Activated T-helper 1 cell treated with anti-CD3 and anti-CD28 coated beads, Interleukin-12 subunit alpha, Interleukin-12 subunit beta, Interleukin-2, Interleukin-4 antibody, amounts not matched to agents 30 ng/mL and 10 ng/mL and 1 ng/mL, durations not matched to agents 14 hours and 24 hours and 36 hours (primary cell): ENCODE measurements at regions not wholly inside any gene's neighbourhood (a gene's known extent, or its start where the extent isn't known, plus 50 kb on each side); places are given as distances from the start of the nearest gene placed in this dataset.
"Not testable (repeated sequence)": the region's sequence is repeated elsewhere in the genome, so short reads cannot be mapped to it uniquely, and the experiment has no call there.

Experiments
- DNase-seq: peaks from one replicate; pipeline ENCODE4 v3.0.0; 2021; ENCODE audit warnings: low spot score
- H3K27ac Mint-ChIP-seq: one replicate; pipeline ENCODE4 v1.8.0; 2021; ENCODE audit warnings: mild to moderate bottlenecking, mixed read lengths
- H3K27me3 Mint-ChIP-seq: one replicate; pipeline ENCODE4 v1.8.0; 2022; ENCODE audit warnings: mild to moderate bottlenecking, moderate library complexity, mixed read lengths; ENCODE audit not compliant: insufficient read depth
- H3K36me3 Mint-ChIP-seq: one replicate; pipeline ENCODE4 v1.8.0; 2021; ENCODE audit warnings: low read depth, mixed read lengths
- H3K4me1 Mint-ChIP-seq: one replicate; pipeline ENCODE4 v1.8.0; 2021; ENCODE audit warnings: low read depth, mixed read lengths
- H3K4me3 Mint-ChIP-seq: one replicate; pipeline ENCODE4 v1.8.0; 2021; ENCODE audit warnings: mild to moderate bottlenecking, moderate library complexity, mixed read lengths
- H3K9me3 Mint-ChIP-seq: one replicate; pipeline ENCODE4 v1.8.0; 2021; ENCODE audit warnings: mixed read lengths
- intact Hi-C: fragments of 100-400 bp; cut with micrococcal nuclease; formaldehyde crosslinking; loops from one replicate; pipeline ENCODE4 v1.15.1; 2024

- intact Hi-C loops, H3K4me3 Mint-ChIP-seq, H3K36me3 Mint-ChIP-seq, DNase-seq, H3K27ac Mint-ChIP-seq, H3K27me3 Mint-ChIP-seq, H3K4me1 Mint-ChIP-seq: not testable (repeated sequence)
- H3K9me3 Mint-ChIP-seq: peaks cover 46% of the 10 kb centered on the region
These were observed 571.0 kb upstream of the TPTE start for GRCh38 chr21:9950363-9950762.

GRCh38 chr21:9958791-9959190, 562.6 kb upstream of the TPTE start:
- peaks cover 15% of the 10 kb centered on the region for H3K9me3 Mint-ChIP-seq
- H3K27me3 Mint-ChIP-seq, H3K4me3 Mint-ChIP-seq, DNase-seq, H3K27ac Mint-ChIP-seq, H3K4me1 Mint-ChIP-seq, H3K36me3 Mint-ChIP-seq, intact Hi-C loops: not testable (repeated sequence)

GRCh38 chr21:9959220-9959964, 562.0 kb upstream of the TPTE start:
- H3K36me3 Mint-ChIP-seq, H3K4me1 Mint-ChIP-seq, H3K4me3 Mint-ChIP-seq, H3K27me3 Mint-ChIP-seq, H3K27ac Mint-ChIP-seq, DNase-seq, intact Hi-C loops: not testable (repeated sequence)
- H3K9me3 Mint-ChIP-seq: peaks cover 18% of the 10 kb centered on the region

- intact Hi-C loops, H3K27ac Mint-ChIP-seq: not testable (repeated sequence)
- H3K9me3 Mint-ChIP-seq: peaks cover 33% of the 10 kb centered on the region
These were observed 552.0 kb upstream of the TPTE start for GRCh38 chr21:9969399-9969798.

GRCh38 chr21:9972018-9972417, 549.4 kb upstream of the TPTE start:
- H3K36me3 Mint-ChIP-seq, H3K27ac Mint-ChIP-seq, H3K4me3 Mint-ChIP-seq: not testable (repeated sequence)

More at GRCh38 chr21:9969399-9969798, 552.0 kb upstream of the TPTE start:
- DNase-seq, H3K36me3 Mint-ChIP-seq, H3K27me3 Mint-ChIP-seq, H3K4me1 Mint-ChIP-seq, H3K4me3 Mint-ChIP-seq: not testable (repeated sequence)

GRCh38 chr21:9978371-9978770, 543.0 kb upstream of the TPTE start:
- H3K36me3 Mint-ChIP-seq, H3K4me3 Mint-ChIP-seq, DNase-seq, H3K27me3 Mint-ChIP-seq, H3K27ac Mint-ChIP-seq, intact Hi-C loops, H3K4me1 Mint-ChIP-seq: not testable (repeated sequence)
- peaks cover 46% of the 10 kb centered on the region for H3K9me3 Mint-ChIP-seq

More at GRCh38 chr21:9972018-9972417, 549.4 kb upstream of the TPTE start:
- intact Hi-C loops, H3K27me3 Mint-ChIP-seq, DNase-seq, H3K4me1 Mint-ChIP-seq: not testable (repeated sequence)
- H3K9me3 Mint-ChIP-seq: peaks cover 28% of the 10 kb centered on the region

- H3K4me1 Mint-ChIP-seq, DNase-seq, H3K36me3 Mint-ChIP-seq, H3K27me3 Mint-ChIP-seq, intact Hi-C loops, H3K27ac Mint-ChIP-seq, H3K4me3 Mint-ChIP-seq: not testable (repeated sequence)
- peaks cover 27% of the 10 kb centered on the region for H3K9me3 Mint-ChIP-seq
These were observed 523.9 kb upstream of the TPTE start for GRCh38 chr21:9997507-9997906.

GRCh38 chr21:10002762-10003313, 518.5 kb upstream of the TPTE start:
- H3K36me3 Mint-ChIP-seq, intact Hi-C loops, H3K4me3 Mint-ChIP-seq, H3K27me3 Mint-ChIP-seq, H3K27ac Mint-ChIP-seq, DNase-seq, H3K4me1 Mint-ChIP-seq: not testable (repeated sequence)
- H3K9me3 Mint-ChIP-seq: peaks cover 44% of the 10 kb centered on the region

- peaks cover 49% of the 10 kb centered on the region for H3K9me3 Mint-ChIP-seq
- DNase-seq, H3K4me3 Mint-ChIP-seq, H3K36me3 Mint-ChIP-seq, H3K27me3 Mint-ChIP-seq, H3K4me1 Mint-ChIP-seq, H3K27ac Mint-ChIP-seq, intact Hi-C loops: not testable (repeated sequence)
These were observed 515.6 kb upstream of the TPTE start for GRCh38 chr21:10005791-10006190.

- H3K27ac Mint-ChIP-seq, H3K36me3 Mint-ChIP-seq, DNase-seq, intact Hi-C loops, H3K4me3 Mint-ChIP-seq, H3K4me1 Mint-ChIP-seq, H3K27me3 Mint-ChIP-seq: not testable (repeated sequence)
- H3K9me3 Mint-ChIP-seq: peaks cover 25% of the 10 kb centered on the region
These were observed 504.4 kb upstream of the TPTE start for GRCh38 chr21:10016991-10017390.

GRCh38 chr21:10017757-10018156, 503.6 kb upstream of the TPTE start:
- H3K36me3 Mint-ChIP-seq, intact Hi-C loops, H3K27ac Mint-ChIP-seq, H3K4me1 Mint-ChIP-seq, DNase-seq, H3K4me3 Mint-ChIP-seq, H3K27me3 Mint-ChIP-seq: not testable (repeated sequence)
- peaks cover 21% of the 10 kb centered on the region for H3K9me3 Mint-ChIP-seq

- H3K4me1 Mint-ChIP-seq, DNase-seq, H3K27ac Mint-ChIP-seq, H3K4me3 Mint-ChIP-seq, intact Hi-C loops, H3K27me3 Mint-ChIP-seq, H3K36me3 Mint-ChIP-seq: not testable (repeated sequence)
- H3K9me3 Mint-ChIP-seq: peaks cover 35% of the 10 kb centered on the region
These were observed 499.9 kb upstream of the TPTE start for GRCh38 chr21:10021462-10021861.

GRCh38 chr21:10022745-10023144, 498.6 kb upstream of the TPTE start:
- H3K9me3 Mint-ChIP-seq: peaks cover 24% of the 10 kb centered on the region
- H3K4me3 Mint-ChIP-seq, DNase-seq, intact Hi-C loops, H3K27me3 Mint-ChIP-seq, H3K4me1 Mint-ChIP-seq, H3K36me3 Mint-ChIP-seq, H3K27ac Mint-ChIP-seq: not testable (repeated sequence)
